Endothelial cell of umbilical vein (primary cell): ENCODE measurements at regions not wholly inside any gene's neighbourhood (a gene's known extent, or its start where the extent isn't known, plus 50 kb on each side); places are given as distances from the start of the nearest gene placed in this dataset.
A peak's percentile ranks its signal among the peaks of the same experiment; 100 is the strongest.

ENCODE experiments used
- BruUV-seq: library from RNA; stranded (reverse); fragments of 400-500 nt; replicated peaks from 2 replicates; lab custom pipeline; 2021; lab: Mats Ljungman, UMichigan
- CTCF ChIA-PET: fragments of 300-600, 350-600 bp; sonication (Branson Sonifier 250); formaldehyde crosslinking; loops from one replicate; lab custom pipeline; 2021; ENCODE audit warnings: antibody characterized with exemption, inconsistent platforms; lab: Charles Lee
- POLR2A ChIA-PET: fragments of 300-600, 350-600 bp; sonication (Branson Sonifier 250); formaldehyde crosslinking; loops from one replicate; lab custom pipeline; 2021; ENCODE audit warnings: antibody characterized with exemption, inconsistent platforms; lab: Charles Lee
- DNase-seq: peaks from one replicate; pipeline ENCODE4 v3.0.0-alpha.2; 2011; ENCODE audit warnings: low read depth, low spot score
- FAIRE-seq: peaks from 2 replicates; lab custom pipeline; 2011; peaks lifted over from hg19 to GRCh38; lab: Jason Lieb, UNC
- H2AFZ ChIP-seq: 2 replicates; pipeline ENCODE4 v1.6.0; 2012; ENCODE audit warnings: low read depth, low read length, control low read depth, inconsistent platforms
- H3K27ac ChIP-seq: 2 replicates; pipeline ENCODE4 v1.5.1; 2011; ENCODE audit warnings: low read depth, mild to moderate bottlenecking, control low read depth, low read length, moderate library complexity; ENCODE audit not compliant: insufficient read depth
- H3K27me3 ChIP-seq, 2 experiments: 2 replicates each; pipeline versions ENCODE4 v1.6.0 to v1.6.1; 2011; ENCODE audit warnings: low read length in 2 of 2, mixed read lengths in 1 of 2; ENCODE audit not compliant: control insufficient read depth in 2 of 2, insufficient read depth in 2 of 2
- H3K36me3 ChIP-seq, 2 experiments: 2 replicates in 1 of 2; 3 replicates in 1 of 2; pipeline ENCODE4 v1.5.1; 2011; ENCODE audit warnings: low read length in 2 of 2, mild to moderate bottlenecking in 1 of 2, moderate library complexity in 1 of 2; ENCODE audit not compliant: control insufficient read depth in 2 of 2, insufficient read depth in 2 of 2; ENCODE audit errors: extremely low read depth in 1 of 2
- H3K4me1 ChIP-seq: 3 replicates; pipeline ENCODE4 v1.5.1; 2011; ENCODE audit warnings: mild to moderate bottlenecking, low read length; ENCODE audit not compliant: control insufficient read depth, insufficient read depth; ENCODE audit errors: extremely low read depth
- H3K4me2 ChIP-seq: 2 replicates; pipeline ENCODE4 v1.6.1; 2011; ENCODE audit warnings: low read length, control low read depth, mixed read lengths; ENCODE audit not compliant: insufficient read depth
- H3K4me3 ChIP-seq, 3 experiments: fragments of 200-600 bp in 1 of 3; sonication (generic), shearing (Covaris generic) in 1 of 3; replicated peaks in 1 of 3; 2 replicates each; pipeline ENCODE4 v1.5.1; 2011 to 2016; ENCODE audit warnings: control low read depth in 3 of 3, low read length in 3 of 3, mild to moderate bottlenecking in 2 of 3, inconsistent platforms in 1 of 3, low read depth in 1 of 3, moderate library complexity in 1 of 3; ENCODE audit not compliant: insufficient read depth in 1 of 3
- H3K79me2 ChIP-seq: 2 replicates; pipeline ENCODE4 v1.6.0; 2012; ENCODE audit warnings: low read length, inconsistent platforms; ENCODE audit not compliant: control insufficient read depth, insufficient read depth
- H3K9ac ChIP-seq: replicated peaks from 2 replicates; pipeline ENCODE3; 2011; ENCODE audit warnings: low read length, control low read depth; ENCODE audit not compliant: insufficient read depth; ENCODE audit errors: extremely low read depth
- H3K9me1 ChIP-seq: replicated peaks from 3 replicates; pipeline ENCODE4 v1.6.0; 2011; ENCODE audit warnings: mild to moderate bottlenecking, low read length; ENCODE audit not compliant: control insufficient read depth, insufficient read depth; ENCODE audit errors: extremely low read depth
- H3K9me3 ChIP-seq: replicated peaks from 2 replicates; pipeline ENCODE4 v1.5.1; 2012; ENCODE audit warnings: low read length, inconsistent platforms; ENCODE audit not compliant: control insufficient read depth, insufficient read depth
- H4K20me1 ChIP-seq: replicated peaks from 2 replicates; pipeline ENCODE3; 2011; ENCODE audit warnings: mild to moderate bottlenecking, low read length; ENCODE audit not compliant: control insufficient read depth, insufficient read depth; ENCODE audit errors: extremely low read depth
- CTCF ChIP-seq, 2 donors: IDR thresholded peaks; 1 replicate in 1 of 2; 2 replicates in 1 of 2; pipeline ENCODE4 v1.5.1; 2011; ENCODE audit warnings: low read length in 2 of 2, mild to moderate bottlenecking in 2 of 2, moderate library complexity in 2 of 2, control low read depth in 1 of 2, inconsistent platforms in 1 of 2, low read depth in 1 of 2; ENCODE audit not compliant: insufficient read depth in 1 of 2; ENCODE audit errors: extremely low read depth in 1 of 2
- EZH2 ChIP-seq: IDR thresholded peaks from 2 replicates; pipeline ENCODE4 v1.6.1; 2012; ENCODE audit warnings: borderline replicate concordance, low read depth, mild to moderate bottlenecking, moderate library complexity, low read length, inconsistent platforms; ENCODE audit not compliant: severe bottlenecking
- FOS ChIP-seq: IDR thresholded peaks from 2 replicates; pipeline ENCODE4 v1.6.1; 2011; ENCODE audit warnings: mild to moderate bottlenecking, low read length, moderate library complexity, borderline replicate concordance; ENCODE audit not compliant: insufficient read depth
- GATA2 ChIP-seq: IDR thresholded peaks from 2 replicates; pipeline ENCODE4 v1.7.0; 2011; ENCODE audit warnings: low read depth, mild to moderate bottlenecking, moderate library complexity, mixed read lengths, low read length; ENCODE audit not compliant: insufficient read length, insufficient read depth
- JUN ChIP-seq: IDR thresholded peaks from 2 replicates; pipeline ENCODE4 v1.6.1; 2011; ENCODE audit warnings: borderline replicate concordance, low read depth; ENCODE audit not compliant: insufficient read length, insufficient read depth
- MAX ChIP-seq: IDR thresholded peaks from 2 replicates; pipeline ENCODE4 v1.6.1; 2011; ENCODE audit not compliant: insufficient read depth, insufficient read length
- MYC ChIP-seq: IDR thresholded peaks from one replicate; pipeline ENCODE4 v1.6.1; 2011; ENCODE audit warnings: mild to moderate bottlenecking, low read depth, low read length
- POLR2A ChIP-seq: IDR thresholded peaks from 2 replicates; pipeline ENCODE4 v1.6.1; 2012; ENCODE audit warnings: low read depth, mild to moderate bottlenecking, control low read depth, low read length
- POLR2AphosphoS5 ChIP-seq: IDR thresholded peaks from 2 replicates; pipeline ENCODE4 v1.6.1; 2012; ENCODE audit warnings: low read depth, mild to moderate bottlenecking, control low read depth, low read length, moderate library complexity; ENCODE audit not compliant: insufficient read depth
- dilution Hi-C: fragments of 300-500 bp; cut with MboI; formaldehyde crosslinking; loops from one replicate; pipeline ENCODE4 v1.15.0; 2019; ENCODE audit warnings: low sequenced_read_pairs; ENCODE audit not compliant: extremely low pct_ligation_motif_present
- intact Hi-C: fragments of 100-400 bp; cut with micrococcal nuclease; formaldehyde crosslinking; loops from one replicate; pipeline ENCODE4 v1.10.0; 2022

GRCh38 chr6:140082867-140083297 lies 708.4 kb upstream of the CITED2 start:
- ChIA-PET CTCF (no interaction called here), POLR2A (no interaction called here)
- Histone ChIP-seq H3K27ac (no peak overlapping the region), H3K4me2 (no peak overlapping the region), H3K4me3 (no peak overlapping the region), H3K36me3 (no peaks in the 10 kb centered on the region), H3K4me1 (peaks cover 11% of the 10 kb centered on the region), H3K27me3 (no peaks in the 10 kb centered on the region), H2AFZ (no peak overlapping the region), H3K79me2 (no peaks in the 10 kb centered on the region), H3K9me1 (no peaks in the 10 kb centered on the region), H3K9me3 (no peaks in the 10 kb centered on the region), H4K20me1 (no peaks in the 10 kb centered on the region), H3K9ac (no peak overlapping the region)
- peak; percentile 13 for DNase-seq
- no TSS peak for BruUV-seq
- TF ChIP-seq POLR2AphosphoS5 (no peak), FOS (no peak), GATA2 (no peak), POLR2A (no peak), EZH2 (no peak), CTCF (IDR thresholded peaks at IDR 0.05; ENCODE audit: extremely low read depth in 1 of 2, insufficient read depth in 1 of 2, low read depth in 1 of 2, low read length in 2 of 2) (no peak), MYC (no peak), JUN (no peak), MAX (no peak)
- intact Hi-C loops: no loop called here
- dilution Hi-C loops: no loop called here
- no peak for FAIRE-seq
